ENCODE measurements at regions not wholly inside any gene's neighbourhood (a gene's known extent, or its start where the extent isn't known, plus 50 kb on each side); places are given as distances from the start of the nearest gene placed in this dataset.

- Histone ChIP-seq H3K4me3 (ENCODE audit: control insufficient read depth in 1 of 7, extremely low read depth in 1 of 7, insufficient read depth in 4 of 7, low read depth in 2 of 7, low read length in 6 of 7) (no peak overlapping the region), H3K36me3 (ENCODE audit: control insufficient read depth in 4 of 4, insufficient read depth in 4 of 4, low read length in 3 of 4) (no peaks in the 10 kb centered on the region), H3K27ac (ENCODE audit: insufficient read depth in 1 of 2, low read depth in 1 of 2, low read length in 2 of 2, poor library complexity in 1 of 2, severe bottlenecking in 2 of 2) (no peak overlapping the region), H3K9me3 (ENCODE audit: control extremely low read depth in 1 of 5, control insufficient read depth in 4 of 5, insufficient read depth in 2 of 5, low read depth in 1 of 5, low read length in 4 of 5) (peaks cover 2 to 17% (median 10%) of the 10 kb centered on the region in 5 experiments), H3K4me1 (ENCODE audit: control extremely low read depth in 1 of 4, control insufficient read depth in 4 of 4, insufficient read depth in 4 of 4, low read length in 3 of 4) (no peaks in the 10 kb centered on the region), H3K27me3 (replicated peaks in 2 of 5; ENCODE audit: control insufficient read depth in 4 of 5, insufficient read depth in 5 of 5, low read length in 4 of 5) (peaks cover 0 to 3% (median 0%) of the 10 kb centered on the region in 5 experiments)
- no CpG with 5 or more reads among the region's 1 CpG for WGBS (ENCODE audit: insufficient coverage)
- ChIA-PET CTCF (no interaction called here), POLR2A (no interaction called here)
- DNase-seq: no peak
Measured at GRCh38 chr9:22255337-22255736, 191.3 kb upstream of the DMRTA1 start.

DNA sequence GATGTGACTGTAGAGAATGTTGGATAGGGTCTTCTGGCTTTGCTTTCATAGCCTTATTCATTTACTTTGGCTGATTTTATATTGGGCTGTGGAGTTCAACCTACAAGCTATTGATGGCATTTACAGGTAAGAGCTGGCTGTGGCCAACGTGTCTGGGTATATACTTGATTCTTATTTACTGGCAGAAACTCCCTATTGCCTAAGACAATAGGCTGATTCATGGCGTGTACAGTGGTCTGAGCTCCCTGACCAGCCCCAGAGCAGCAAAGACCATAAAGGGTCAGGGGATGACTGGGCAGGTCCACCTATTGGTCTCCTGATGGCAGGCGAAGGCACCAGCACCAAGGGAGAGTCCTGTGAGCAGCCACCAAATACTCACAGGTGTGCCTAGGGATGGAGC lies 190.2 kb upstream of the DMRTA1 start:
- no peak for DNase-seq
- no peaks in the 10 kb centered on the region for H3K4me1 ChIP-seq (ENCODE audit: control extremely low read depth in 1 of 4, control insufficient read depth in 4 of 4, insufficient read depth in 4 of 4, low read length in 3 of 4)
- H3K36me3 ChIP-seq (ENCODE audit: control insufficient read depth in 4 of 4, insufficient read depth in 4 of 4, low read length in 3 of 4): no peaks in the 10 kb centered on the region
- peaks cover 0 to 9% (median 3%) of the 10 kb centered on the region in 5 experiments for H3K9me3 ChIP-seq (ENCODE audit: control extremely low read depth in 1 of 5, control insufficient read depth in 4 of 5, insufficient read depth in 2 of 5, low read depth in 1 of 5, low read length in 4 of 5)
- WGBS (ENCODE audit: insufficient coverage): 100% methylated on average over 3 of the region's 3 CpGs
- ChIA-PET POLR2A (no interaction called here), CTCF (no interaction called here)
- peaks cover 0 to 3% (median 0%) of the 10 kb centered on the region in 5 experiments for H3K27me3 ChIP-seq (replicated peaks in 2 of 5; ENCODE audit: control insufficient read depth in 4 of 5, insufficient read depth in 5 of 5, low read length in 4 of 5)
- no peak overlapping the region for H3K27ac ChIP-seq (ENCODE audit: insufficient read depth in 1 of 2, low read depth in 1 of 2, low read length in 2 of 2, poor library complexity in 1 of 2, severe bottlenecking in 2 of 2)
- H3K4me3 ChIP-seq (ENCODE audit: control insufficient read depth in 1 of 7, extremely low read depth in 1 of 7, insufficient read depth in 4 of 7, low read depth in 2 of 7, low read length in 6 of 7): no peak overlapping the region

DNA sequence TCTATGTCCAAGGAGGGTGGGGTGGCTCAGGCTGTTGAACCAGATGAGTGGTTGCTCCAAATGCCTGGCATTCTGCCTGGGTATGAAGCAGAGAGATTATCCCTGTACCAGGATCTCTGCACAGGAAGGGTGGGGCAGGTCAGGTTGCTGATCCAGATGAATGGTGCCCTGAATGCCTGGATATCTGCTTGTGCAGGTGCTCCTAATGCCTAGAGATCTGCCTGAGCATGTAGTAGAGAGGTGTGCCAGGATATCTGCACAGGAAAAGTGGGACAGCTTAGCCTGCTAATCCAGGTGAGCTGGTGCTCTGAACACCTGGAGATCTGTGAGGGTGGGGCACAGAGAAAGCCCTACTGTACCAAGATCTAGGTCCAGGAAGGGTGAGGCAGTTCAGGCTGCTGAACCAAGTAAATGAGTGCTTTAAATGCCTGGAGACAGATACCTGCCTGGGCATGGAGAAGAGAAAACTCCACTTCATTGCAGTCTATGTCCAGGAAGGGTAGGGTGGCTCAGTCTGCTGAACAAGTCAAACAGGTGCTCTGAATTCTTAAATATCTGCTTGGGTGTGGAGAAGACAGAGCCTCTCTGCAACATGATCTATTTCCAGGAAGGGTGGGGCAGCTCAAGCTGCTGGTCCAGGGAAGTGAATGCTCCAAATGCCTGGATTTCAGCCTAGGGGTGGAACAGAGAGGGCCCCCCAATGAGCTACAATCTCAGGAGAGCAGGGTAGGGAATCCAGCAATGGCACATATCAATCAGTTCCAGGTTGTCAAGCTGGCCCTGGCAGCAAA lies 189.4 kb upstream of the DMRTA1 start:
- no peak overlapping the region for H3K27ac ChIP-seq (ENCODE audit: insufficient read depth in 1 of 2, low read depth in 1 of 2, low read length in 2 of 2, poor library complexity in 1 of 2, severe bottlenecking in 2 of 2)
- peaks cover 0 to 5% (median 0%) of the 10 kb centered on the region in 5 experiments for H3K9me3 ChIP-seq (ENCODE audit: control extremely low read depth in 1 of 5, control insufficient read depth in 4 of 5, insufficient read depth in 2 of 5, low read depth in 1 of 5, low read length in 4 of 5)
- no peaks in the 10 kb centered on the region for H3K4me1 ChIP-seq (ENCODE audit: control extremely low read depth in 1 of 4, control insufficient read depth in 4 of 4, insufficient read depth in 4 of 4, low read length in 3 of 4)
- ChIA-PET POLR2A (no interaction called here), CTCF (no interaction called here)
- no peak overlapping the region for H3K4me3 ChIP-seq (ENCODE audit: control insufficient read depth in 1 of 7, extremely low read depth in 1 of 7, insufficient read depth in 4 of 7, low read depth in 2 of 7, low read length in 6 of 7)
- H3K36me3 ChIP-seq (ENCODE audit: control insufficient read depth in 4 of 4, insufficient read depth in 4 of 4, low read length in 3 of 4): no peaks in the 10 kb centered on the region
- DNase-seq: no peak
- H3K27me3 ChIP-seq (replicated peaks in 2 of 5; ENCODE audit: control insufficient read depth in 4 of 5, insufficient read depth in 5 of 5, low read length in 4 of 5): peaks cover 0 to 3% (median 0%) of the 10 kb centered on the region in 5 experiments

DNA sequence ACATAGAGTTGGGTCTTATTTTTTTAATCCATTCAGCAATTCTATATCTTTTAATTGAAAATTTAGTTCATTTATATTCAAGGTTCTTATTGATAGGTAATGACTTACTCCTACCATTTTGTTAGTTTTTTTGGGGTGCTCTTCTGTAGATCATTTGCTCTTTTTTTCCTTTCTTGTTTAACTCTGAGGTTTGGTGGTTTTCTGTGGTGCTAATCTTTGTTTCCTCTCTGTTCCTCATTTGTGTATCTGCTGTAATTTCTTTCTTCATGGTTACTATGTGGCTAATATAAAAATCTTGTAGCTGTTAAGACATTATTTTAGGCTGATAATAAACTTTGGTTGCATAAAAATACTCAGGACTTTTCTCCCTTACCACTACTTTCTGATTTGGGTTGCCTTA lies 181.6 kb upstream of the DMRTA1 start:
- Histone ChIP-seq H3K36me3 (ENCODE audit: control insufficient read depth in 4 of 4, insufficient read depth in 4 of 4, low read length in 3 of 4) (no peaks in the 10 kb centered on the region), H3K4me1 (ENCODE audit: control extremely low read depth in 1 of 4, control insufficient read depth in 4 of 4, insufficient read depth in 4 of 4, low read length in 3 of 4) (no peaks in the 10 kb centered on the region), H3K9me3 (ENCODE audit: control extremely low read depth in 1 of 5, control insufficient read depth in 4 of 5, insufficient read depth in 2 of 5, low read depth in 1 of 5, low read length in 4 of 5) (peaks cover 0 to 12% (median 0%) of the 10 kb centered on the region in 5 experiments), H3K4me3 (ENCODE audit: control insufficient read depth in 1 of 7, extremely low read depth in 1 of 7, insufficient read depth in 4 of 7, low read depth in 2 of 7, low read length in 6 of 7) (no peak overlapping the region), H3K27ac (ENCODE audit: insufficient read depth in 1 of 2, low read depth in 1 of 2, low read length in 2 of 2, poor library complexity in 1 of 2, severe bottlenecking in 2 of 2) (no peak overlapping the region), H3K27me3 (replicated peaks in 2 of 5; ENCODE audit: control insufficient read depth in 4 of 5, insufficient read depth in 5 of 5, low read length in 4 of 5) (no peaks in the 10 kb centered on the region)
- DNase-seq: no peak
- ChIA-PET POLR2A (no interaction called here), CTCF (no interaction called here)

GRCh38 chr9:22265534-22265933 lies 181.1 kb upstream of the DMRTA1 start:
- Histone ChIP-seq H3K27me3 (replicated peaks in 2 of 5; ENCODE audit: control insufficient read depth in 4 of 5, insufficient read depth in 5 of 5, low read length in 4 of 5) (no peaks in the 10 kb centered on the region), H3K27ac (ENCODE audit: insufficient read depth in 1 of 2, low read depth in 1 of 2, low read length in 2 of 2, poor library complexity in 1 of 2, severe bottlenecking in 2 of 2) (no peak overlapping the region), H3K36me3 (ENCODE audit: control insufficient read depth in 4 of 4, insufficient read depth in 4 of 4, low read length in 3 of 4) (no peaks in the 10 kb centered on the region), H3K9me3 (ENCODE audit: control extremely low read depth in 1 of 5, control insufficient read depth in 4 of 5, insufficient read depth in 2 of 5, low read depth in 1 of 5, low read length in 4 of 5) (peaks cover 0 to 12% (median 0%) of the 10 kb centered on the region in 5 experiments), H3K4me3 (ENCODE audit: control insufficient read depth in 1 of 7, extremely low read depth in 1 of 7, insufficient read depth in 4 of 7, low read depth in 2 of 7, low read length in 6 of 7) (no peak overlapping the region), H3K4me1 (ENCODE audit: control extremely low read depth in 1 of 4, control insufficient read depth in 4 of 4, insufficient read depth in 4 of 4, low read length in 3 of 4) (no peaks in the 10 kb centered on the region)
- CTCF ChIA-PET: no interaction called here
- 80% methylated on average over 1 of the region's 2 CpGs for WGBS (ENCODE audit: insufficient coverage)
- POLR2A ChIA-PET: no interaction called here
- peak in 1 of 3 donors; percentile 8 for DNase-seq

GRCh38 chr9:22274477-22274876 lies 172.1 kb upstream of the DMRTA1 start:
- Histone ChIP-seq H3K4me3 (ENCODE audit: control insufficient read depth in 1 of 7, extremely low read depth in 1 of 7, insufficient read depth in 4 of 7, low read depth in 2 of 7, low read length in 6 of 7) (no peak overlapping the region), H3K4me1 (ENCODE audit: control extremely low read depth in 1 of 4, control insufficient read depth in 4 of 4, insufficient read depth in 4 of 4, low read length in 3 of 4) (no peaks in the 10 kb centered on the region), H3K27ac (ENCODE audit: insufficient read depth in 1 of 2, low read depth in 1 of 2, low read length in 2 of 2, poor library complexity in 1 of 2, severe bottlenecking in 2 of 2) (no peak overlapping the region), H3K36me3 (ENCODE audit: control insufficient read depth in 4 of 4, insufficient read depth in 4 of 4, low read length in 3 of 4) (no peaks in the 10 kb centered on the region), H3K9me3 (ENCODE audit: control extremely low read depth in 1 of 5, control insufficient read depth in 4 of 5, insufficient read depth in 2 of 5, low read depth in 1 of 5, low read length in 4 of 5) (peaks cover 0 to 1% (median 0%) of the 10 kb centered on the region in 5 experiments), H3K27me3 (replicated peaks in 2 of 5; ENCODE audit: control insufficient read depth in 4 of 5, insufficient read depth in 5 of 5, low read length in 4 of 5) (peaks cover 0 to 2% (median 0%) of the 10 kb centered on the region in 5 experiments)
- ChIA-PET POLR2A (no interaction called here), CTCF (no interaction called here)
- DNase-seq: no peak
- 100% methylated on average over 2 of the region's 2 CpGs for WGBS (ENCODE audit: insufficient coverage)

DNA sequence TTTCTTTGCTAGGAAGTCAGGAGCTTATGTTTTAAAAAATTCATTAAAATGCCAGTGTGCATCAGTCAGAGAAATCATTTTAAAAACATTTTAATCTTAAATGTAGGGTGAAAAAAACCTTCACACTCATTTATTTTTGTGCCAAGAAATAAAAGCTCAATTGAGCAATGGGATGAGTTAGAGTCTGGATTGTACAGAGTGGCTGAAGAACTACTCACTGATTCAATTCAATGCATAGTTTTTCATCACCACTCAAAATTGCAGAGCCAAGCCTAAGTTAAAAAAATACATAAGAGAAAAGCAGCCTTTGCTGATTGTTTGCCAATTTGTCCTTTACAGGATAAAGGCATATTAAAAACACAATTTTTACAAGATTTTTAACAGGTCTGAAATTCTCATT lies 168.2 kb upstream of the DMRTA1 start:
- Histone ChIP-seq H3K4me1 (ENCODE audit: control extremely low read depth in 1 of 4, control insufficient read depth in 4 of 4, insufficient read depth in 4 of 4, low read length in 3 of 4) (no peaks in the 10 kb centered on the region), H3K4me3 (ENCODE audit: control insufficient read depth in 1 of 7, extremely low read depth in 1 of 7, insufficient read depth in 4 of 7, low read depth in 2 of 7, low read length in 6 of 7) (no peak overlapping the region), H3K27me3 (replicated peaks in 2 of 5; ENCODE audit: control insufficient read depth in 4 of 5, insufficient read depth in 5 of 5, low read length in 4 of 5) (peaks cover 0 to 2% (median 0%) of the 10 kb centered on the region in 5 experiments), H3K27ac (ENCODE audit: insufficient read depth in 1 of 2, low read depth in 1 of 2, low read length in 2 of 2, poor library complexity in 1 of 2, severe bottlenecking in 2 of 2) (no peak overlapping the region), H3K36me3 (ENCODE audit: control insufficient read depth in 4 of 4, insufficient read depth in 4 of 4, low read length in 3 of 4) (no peaks in the 10 kb centered on the region), H3K9me3 (ENCODE audit: control extremely low read depth in 1 of 5, control insufficient read depth in 4 of 5, insufficient read depth in 2 of 5, low read depth in 1 of 5, low read length in 4 of 5) (peaks cover 0 to 1% (median 0%) of the 10 kb centered on the region in 5 experiments)
- POLR2A ChIA-PET: no interaction called here
- DNase-seq: no peak
- CTCF ChIA-PET: no interaction called here
